CD4-positive, alpha-beta T cell (primary cell): ENCODE measurements at regions not wholly inside any gene's neighbourhood (a gene's known extent, or its start where the extent isn't known, plus 50 kb on each side); places are given as distances from the start of the nearest gene placed in this dataset.

Source experiments
- ATAC-seq: fragments of 200-7000 bp; cut with Tn5 transposase; one replicate; pipeline ENCODE4 v1.10.0; 2022; ENCODE audit warnings: mild to moderate bottlenecking; ENCODE audit not compliant: poor library complexity
- CTCF ChIA-PET: fragments of 350-600 bp; sonication (Branson Sonifier 250); formaldehyde crosslinking; loops from one replicate; lab custom pipeline; 2021; ENCODE audit warnings: antibody characterized with exemption, inconsistent platforms; lab: Charles Lee
- POLR2A ChIA-PET: fragments of 350-600 bp; sonication (Branson Sonifier 250); formaldehyde crosslinking; loops from one replicate; lab custom pipeline; 2021; ENCODE audit warnings: antibody characterized with exemption, inconsistent platforms; lab: Charles Lee
- DNase-seq, 14 experiments: peaks; one replicate each; pipeline ENCODE4 v3.0.0-alpha.2; 2013 to 2020; ENCODE audit warnings: mixed read lengths in 2 of 14
- H3K27ac ChIP-seq, 2 donors: one replicate each; pipeline versions ENCODE4 v1.5.1 to v1.7.0; 2013; ENCODE audit warnings: low read length in 2 of 2, low read depth in 1 of 2, mild to moderate bottlenecking in 1 of 2
- H3K27me3 ChIP-seq, 2 experiments: 1 replicate in 1 of 2; 2 replicates in 1 of 2; pipeline versions ENCODE4 v1.6.1 to v1.7.0; 2013; ENCODE audit warnings: low read length in 2 of 2, control low read depth in 1 of 2, mild to moderate bottlenecking in 1 of 2, moderate library complexity in 1 of 2; ENCODE audit not compliant: insufficient read depth in 2 of 2, control insufficient read depth in 1 of 2
- H3K36me3 ChIP-seq: one replicate; pipeline ENCODE4 v1.6.1; 2013; ENCODE audit warnings: low read length, control low read depth; ENCODE audit not compliant: insufficient read depth
- H3K4me1 ChIP-seq: one replicate; pipeline ENCODE4 v1.6.1; 2013; ENCODE audit warnings: low read length, control low read depth; ENCODE audit not compliant: insufficient read depth
- H3K4me3 ChIP-seq: one replicate; pipeline ENCODE4 v1.5.1; 2013; ENCODE audit warnings: mild to moderate bottlenecking, low read length, moderate library complexity
- H3K9me3 ChIP-seq, 2 experiments: 1 replicate in 1 of 2; 2 replicates in 1 of 2; pipeline versions ENCODE4 v1.6.1 to v1.7.0; 2013; ENCODE audit warnings: low read length in 2 of 2, mild to moderate bottlenecking in 2 of 2, control low read depth in 1 of 2, moderate library complexity in 1 of 2; ENCODE audit not compliant: control insufficient read depth in 1 of 2, insufficient read depth in 1 of 2
- H3K27ac Mint-ChIP-seq: one replicate; pipeline ENCODE4 v1.8.0; 2020; ENCODE audit warnings: mixed read lengths
- H3K27me3 Mint-ChIP-seq: one replicate; pipeline ENCODE4 v1.8.0; 2021; ENCODE audit warnings: mixed read lengths
- H3K36me3 Mint-ChIP-seq: one replicate; pipeline ENCODE4 v1.8.0; 2021; ENCODE audit warnings: low read depth, mixed read lengths
- H3K4me1 Mint-ChIP-seq: one replicate; pipeline ENCODE4 v1.8.0; 2021; ENCODE audit warnings: low read depth, mixed read lengths
- H3K4me3 Mint-ChIP-seq: one replicate; pipeline ENCODE4 v1.8.0; 2020; ENCODE audit warnings: mild to moderate bottlenecking, mixed read lengths
- H3K9me3 Mint-ChIP-seq: one replicate; pipeline ENCODE4 v1.8.0; 2020; ENCODE audit warnings: mixed read lengths
- intact Hi-C, 2 experiments: fragments of 100-400 bp; cut with DNase I in 1 of 2; cut with micrococcal nuclease in 1 of 2; formaldehyde crosslinking; loops; one replicate each; pipeline versions ENCODE4 v1.15.1 to v1.9.0; 2023 to 2025; cut with DNase I, micrococcal nuclease
- TF ChIP-seq, protein P1 (sequence below): fragments of 200-600 bp; IDR thresholded peaks from one replicate; pipeline ENCODE4 v1.8.0; 2022; ENCODE audit warnings: antibody characterized with exemption, mild to moderate bottlenecking

DNA sequence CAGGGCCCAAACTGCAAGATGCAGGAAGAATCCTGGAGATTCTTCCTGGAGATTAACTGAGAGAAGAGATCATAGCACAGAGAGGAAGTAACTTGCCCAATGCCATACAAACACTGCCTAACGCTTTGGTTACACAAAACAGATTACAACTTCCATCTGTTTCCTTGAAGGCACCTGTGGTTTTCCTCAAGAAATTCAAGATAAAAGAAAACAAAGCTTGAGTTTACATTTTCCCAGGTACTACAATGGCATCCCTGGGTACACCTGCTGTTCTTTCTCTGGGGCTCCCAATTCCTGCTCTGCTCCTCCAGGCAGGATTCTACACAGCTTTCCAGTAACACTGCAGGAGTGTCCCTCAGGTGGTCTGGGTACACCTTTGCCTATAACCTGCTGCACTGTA lies 781.9 kb upstream of the ID2 start:
- Histone ChIP-seq H3K4me1 (peaks cover 2% of the 10 kb centered on the region), H3K27ac (no peak overlapping the region), H3K36me3 (no peaks in the 10 kb centered on the region), H3K4me3 (no peak overlapping the region), H3K9me3 (no peaks in the 10 kb centered on the region), H3K27me3 (no peaks in the 10 kb centered on the region)
- ATAC-seq, result no peak
- no peaks in the 10 kb centered on the region for H3K36me3 Mint-ChIP-seq
- H3K27ac Mint-ChIP-seq, result no peak overlapping the region
- H3K9me3 Mint-ChIP-seq, result no peaks in the 10 kb centered on the region
- ChIA-PET POLR2A (no interaction called here), CTCF (interaction anchor here (0.9 kb wide), 1 partner anchor 12 kb away, joined by 3 read pairs; no protein-coding TSS in a partner anchor)
- intact Hi-C loops, result no loop called here
- H3K27me3 Mint-ChIP-seq, result no peaks in the 10 kb centered on the region
- DNase-seq, result no peak
- TF ChIP-seq, protein P1, sequence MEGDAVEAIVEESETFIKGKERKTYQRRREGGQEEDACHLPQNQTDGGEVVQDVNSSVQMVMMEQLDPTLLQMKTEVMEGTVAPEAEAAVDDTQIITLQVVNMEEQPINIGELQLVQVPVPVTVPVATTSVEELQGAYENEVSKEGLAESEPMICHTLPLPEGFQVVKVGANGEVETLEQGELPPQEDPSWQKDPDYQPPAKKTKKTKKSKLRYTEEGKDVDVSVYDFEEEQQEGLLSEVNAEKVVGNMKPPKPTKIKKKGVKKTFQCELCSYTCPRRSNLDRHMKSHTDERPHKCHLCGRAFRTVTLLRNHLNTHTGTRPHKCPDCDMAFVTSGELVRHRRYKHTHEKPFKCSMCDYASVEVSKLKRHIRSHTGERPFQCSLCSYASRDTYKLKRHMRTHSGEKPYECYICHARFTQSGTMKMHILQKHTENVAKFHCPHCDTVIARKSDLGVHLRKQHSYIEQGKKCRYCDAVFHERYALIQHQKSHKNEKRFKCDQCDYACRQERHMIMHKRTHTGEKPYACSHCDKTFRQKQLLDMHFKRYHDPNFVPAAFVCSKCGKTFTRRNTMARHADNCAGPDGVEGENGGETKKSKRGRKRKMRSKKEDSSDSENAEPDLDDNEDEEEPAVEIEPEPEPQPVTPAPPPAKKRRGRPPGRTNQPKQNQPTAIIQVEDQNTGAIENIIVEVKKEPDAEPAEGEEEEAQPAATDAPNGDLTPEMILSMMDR, result no peak
- no peak overlapping the region for H3K4me3 Mint-ChIP-seq
- peaks cover 10% of the 10 kb centered on the region for H3K4me1 Mint-ChIP-seq

DNA sequence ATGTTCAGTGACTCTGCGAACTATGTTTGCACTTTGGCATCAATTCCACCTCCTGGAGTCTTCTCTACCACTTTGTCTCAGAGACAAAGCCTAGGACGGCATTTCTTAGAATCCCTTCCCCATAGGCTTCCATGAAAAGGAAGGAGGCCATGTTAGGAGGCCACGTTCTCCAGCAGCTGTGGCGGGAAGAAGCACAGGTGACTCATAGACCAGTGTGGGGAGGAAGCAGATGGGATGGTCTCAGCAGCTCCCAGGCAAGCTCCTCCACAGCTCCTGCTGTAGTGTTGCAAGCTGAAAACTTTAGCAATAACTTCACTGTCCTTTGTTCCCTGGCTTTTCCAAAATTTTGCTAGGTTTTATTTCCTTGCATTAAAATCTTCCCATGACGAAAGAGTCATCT lies 781.3 kb upstream of the ID2 start:
- Mint-ChIP-seq H3K27ac (no peak overlapping the region), H3K36me3 (no peaks in the 10 kb centered on the region), H3K4me3 (no peak overlapping the region), H3K4me1 (peaks cover 10% of the 10 kb centered on the region), H3K27me3 (no peaks in the 10 kb centered on the region), H3K9me3 (no peaks in the 10 kb centered on the region)
- Histone ChIP-seq H3K27me3 (no peaks in the 10 kb centered on the region), H3K4me1 (peaks cover 2% of the 10 kb centered on the region), H3K27ac (no peak overlapping the region), H3K4me3 (no peak overlapping the region), H3K36me3 (no peaks in the 10 kb centered on the region), H3K9me3 (no peaks in the 10 kb centered on the region)
- TF ChIP-seq, protein P1, result no peak
- ATAC-seq (no peak), DNase-seq (no peak)
- intact Hi-C loops, result no loop called here
- POLR2A ChIA-PET, result no interaction called here
- CTCF ChIA-PET, result interaction anchor here (0.9 kb wide), 1 partner anchor 11 kb away, joined by 3 read pairs; no protein-coding TSS in a partner anchor

GRCh38 chr2:7902251-7902765 lies 779.5 kb upstream of the ID2 start:
- H3K27ac ChIP-seq, result no peak overlapping the region
- Mint-ChIP-seq H3K27me3 (no peaks in the 10 kb centered on the region), H3K27ac (no peak overlapping the region), H3K4me1 (peaks cover 10% of the 10 kb centered on the region), H3K36me3 (no peaks in the 10 kb centered on the region), H3K9me3 (no peaks in the 10 kb centered on the region), H3K4me3 (no peak overlapping the region)
- ATAC-seq (no peak), DNase-seq (no peak)
- peaks cover 2% of the 10 kb centered on the region for H3K4me1 ChIP-seq
- intact Hi-C loops, result no loop called here
- H3K27me3 ChIP-seq, result no peaks in the 10 kb centered on the region
- no peak overlapping the region for H3K4me3 ChIP-seq
- POLR2A ChIA-PET, result no interaction called here
- H3K9me3 ChIP-seq, result no peaks in the 10 kb centered on the region
- CTCF ChIA-PET, result no interaction called here
- TF ChIP-seq, protein P1, result no peak
- no peaks in the 10 kb centered on the region for H3K36me3 ChIP-seq
